C4-2B (cell line): ENCODE measurements at regions not wholly inside any gene's neighbourhood (a gene's known extent, or its start where the extent isn't known, plus 50 kb on each side); places are given as distances from the start of the nearest gene placed in this dataset.
"Not testable (repeated sequence)": the region's sequence is repeated elsewhere in the genome, so short reads cannot be mapped to it uniquely, and the experiment has no call there.

ENCODE experiments used
- H3K27ac ChIP-seq: fragments of 450-650 bp; 2 replicates; pipeline ENCODE4 v1.5.1; 2017
- ZFX ChIP-seq: fragments of 450-650 bp; IDR thresholded peaks from 2 replicates; pipeline ENCODE4 v1.6.1; 2017
- TF ChIP-seq, protein P1 (sequence below): fragments of 450-650 bp; conservative IDR thresholded peaks from 2 replicates; pipeline ENCODE4 v1.5.1; 2017; ENCODE audit warnings: mild to moderate bottlenecking

DNA sequence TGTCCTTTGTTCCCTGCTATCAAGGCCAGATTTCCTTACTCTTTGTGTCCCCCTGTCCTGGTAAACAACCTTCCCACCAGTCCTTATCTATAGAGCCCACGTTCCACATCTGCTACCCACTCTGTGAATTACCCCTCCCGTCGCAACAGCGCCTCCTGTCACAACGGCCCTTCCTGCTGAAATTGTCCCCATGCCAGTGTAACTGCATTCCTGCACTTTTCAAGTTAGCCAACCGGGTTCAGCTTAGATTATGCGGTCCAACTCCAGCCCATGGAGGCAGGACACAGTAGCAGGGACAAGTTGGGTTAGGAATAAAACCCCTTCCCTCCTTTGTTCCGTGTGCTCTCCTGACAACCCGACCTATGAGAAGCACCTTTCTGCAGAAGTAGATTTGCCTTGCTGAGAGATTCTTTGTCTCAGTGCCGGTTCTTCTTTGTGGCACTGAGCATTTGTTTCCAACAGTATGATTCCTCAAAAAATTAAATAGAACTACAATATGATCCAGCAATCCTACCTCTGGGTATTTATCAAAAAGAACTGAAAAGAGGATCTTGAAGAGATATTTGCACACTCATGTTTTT lies 180.3 kb downstream of the PTBP2 start:
- no peak overlapping the region for H3K27ac ChIP-seq
- no peak for TF ChIP-seq ZFX
- TF ChIP-seq, protein P1, sequence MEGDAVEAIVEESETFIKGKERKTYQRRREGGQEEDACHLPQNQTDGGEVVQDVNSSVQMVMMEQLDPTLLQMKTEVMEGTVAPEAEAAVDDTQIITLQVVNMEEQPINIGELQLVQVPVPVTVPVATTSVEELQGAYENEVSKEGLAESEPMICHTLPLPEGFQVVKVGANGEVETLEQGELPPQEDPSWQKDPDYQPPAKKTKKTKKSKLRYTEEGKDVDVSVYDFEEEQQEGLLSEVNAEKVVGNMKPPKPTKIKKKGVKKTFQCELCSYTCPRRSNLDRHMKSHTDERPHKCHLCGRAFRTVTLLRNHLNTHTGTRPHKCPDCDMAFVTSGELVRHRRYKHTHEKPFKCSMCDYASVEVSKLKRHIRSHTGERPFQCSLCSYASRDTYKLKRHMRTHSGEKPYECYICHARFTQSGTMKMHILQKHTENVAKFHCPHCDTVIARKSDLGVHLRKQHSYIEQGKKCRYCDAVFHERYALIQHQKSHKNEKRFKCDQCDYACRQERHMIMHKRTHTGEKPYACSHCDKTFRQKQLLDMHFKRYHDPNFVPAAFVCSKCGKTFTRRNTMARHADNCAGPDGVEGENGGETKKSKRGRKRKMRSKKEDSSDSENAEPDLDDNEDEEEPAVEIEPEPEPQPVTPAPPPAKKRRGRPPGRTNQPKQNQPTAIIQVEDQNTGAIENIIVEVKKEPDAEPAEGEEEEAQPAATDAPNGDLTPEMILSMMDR, result no peak

DNA sequence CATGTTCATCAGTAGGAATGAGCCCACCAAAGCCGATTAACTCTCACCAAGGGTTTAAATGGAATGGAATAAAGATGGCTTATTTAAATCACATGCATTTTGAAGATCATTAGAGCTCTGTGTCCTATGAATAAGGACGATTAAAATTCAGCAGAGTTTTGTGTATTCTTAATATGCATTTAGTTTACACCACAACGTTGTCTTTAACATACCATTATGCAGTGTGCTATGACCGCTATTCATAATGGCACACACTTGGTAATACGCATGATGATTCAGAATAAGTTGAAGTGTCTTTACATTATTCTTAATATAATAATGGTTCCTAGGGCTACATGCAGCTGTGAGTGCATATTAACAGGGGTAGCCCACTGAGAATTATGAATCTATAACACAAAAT lies 190.7 kb downstream of the PTBP2 start:
- no peak for TF ChIP-seq ZFX
- TF ChIP-seq, protein P1, result no peak
- no peak overlapping the region for H3K27ac ChIP-seq

DNA sequence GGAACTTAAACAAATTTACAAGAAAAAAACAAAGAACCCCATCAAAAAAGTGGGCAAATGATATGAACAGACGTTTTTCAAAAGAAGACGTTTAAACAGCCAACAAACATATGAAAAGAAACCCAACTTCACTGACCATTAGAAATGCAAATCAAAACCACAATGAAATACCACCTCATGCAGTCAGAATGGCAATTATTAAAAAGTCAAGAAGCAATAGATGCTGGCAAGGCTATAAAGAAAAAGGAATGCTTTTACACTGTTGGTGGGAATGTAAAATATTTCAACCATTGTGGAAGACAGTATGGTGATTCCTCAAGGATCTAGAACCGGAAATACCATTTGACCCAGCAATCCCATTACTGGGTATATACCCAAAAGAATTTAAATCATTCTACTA lies 194.1 kb downstream of the PTBP2 start:
- H3K27ac ChIP-seq, result not testable (repeated sequence)

- no peak overlapping the region for H3K27ac ChIP-seq
- TF ChIP-seq, protein P1, result no peak
- TF ChIP-seq ZFX, result no peak
Measured at GRCh38 chr1:96918406-96918805, 196.8 kb downstream of the PTBP2 start.

- TF ChIP-seq ZFX, result no peak
- TF ChIP-seq, protein P1, result no peak
- H3K27ac ChIP-seq, result no peak overlapping the region
Measured at GRCh38 chr1:96922181-96922580, 200.6 kb downstream of the PTBP2 start.

DNA sequence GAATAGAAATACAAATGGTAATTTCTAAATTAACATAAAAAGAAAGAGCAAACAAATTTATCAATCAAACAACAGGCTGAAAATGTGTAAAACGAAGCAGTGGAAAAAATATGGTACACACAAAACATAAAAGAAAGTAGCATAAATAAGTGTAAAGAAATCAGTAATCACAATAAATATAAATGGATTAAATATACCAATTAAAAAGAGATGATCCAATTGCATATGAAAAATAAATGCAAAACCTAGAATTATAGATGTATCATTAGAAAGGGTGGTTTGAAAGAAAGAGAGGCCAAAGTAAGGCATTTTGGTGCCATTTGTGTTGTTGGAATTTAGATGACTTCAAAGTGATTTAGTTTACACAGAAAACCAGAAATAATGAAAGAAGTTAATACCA lies 202.2 kb downstream of the PTBP2 start:
- H3K27ac ChIP-seq, result no peak overlapping the region
- no peak for TF ChIP-seq ZFX
- TF ChIP-seq, protein P1, result no peak

GRCh38 chr1:96926176-96926575 lies 204.6 kb downstream of the PTBP2 start:
- no peak overlapping the region for H3K27ac ChIP-seq
- TF ChIP-seq, protein P1, result no peak
- no peak for TF ChIP-seq ZFX

DNA sequence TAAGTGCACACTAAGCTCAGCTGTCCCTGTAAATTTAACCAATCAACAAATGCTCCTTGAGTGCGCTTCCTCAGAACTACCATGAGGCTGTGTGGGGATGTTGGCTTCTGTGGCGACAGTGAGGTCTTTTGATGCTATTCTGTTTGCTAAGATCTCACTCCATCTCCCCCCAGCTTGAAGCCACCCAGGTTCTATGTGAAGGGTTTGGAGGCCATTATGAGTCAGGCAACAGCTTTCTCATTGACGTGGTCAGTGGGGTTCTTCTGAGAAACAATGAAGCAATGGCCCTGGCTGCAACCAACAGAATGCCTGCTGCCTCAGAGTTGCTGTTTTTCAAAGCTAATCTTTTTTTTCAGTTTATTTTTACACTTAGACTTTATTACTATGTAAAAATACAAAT lies 205.5 kb downstream of the PTBP2 start:
- TF ChIP-seq ZFX, result no peak
- TF ChIP-seq, protein P1, result no peak
- no peak overlapping the region for H3K27ac ChIP-seq
